Hematopoietic multipotent progenitor cell treated with erythropoietin and hydrocortisone succinate and interleukin-3 and kit ligand, for 15 days (in vitro differentiated cells): ENCODE measurements at regions not wholly inside any gene's neighbourhood (a gene's known extent, or its start where the extent isn't known, plus 50 kb on each side); places are given as distances from the start of the nearest gene placed in this dataset.

Experiments
- DNase-seq: peaks from one replicate; pipeline ENCODE4 v3.0.0-alpha.2; 2015; ENCODE audit warnings: low spot score

DNA sequence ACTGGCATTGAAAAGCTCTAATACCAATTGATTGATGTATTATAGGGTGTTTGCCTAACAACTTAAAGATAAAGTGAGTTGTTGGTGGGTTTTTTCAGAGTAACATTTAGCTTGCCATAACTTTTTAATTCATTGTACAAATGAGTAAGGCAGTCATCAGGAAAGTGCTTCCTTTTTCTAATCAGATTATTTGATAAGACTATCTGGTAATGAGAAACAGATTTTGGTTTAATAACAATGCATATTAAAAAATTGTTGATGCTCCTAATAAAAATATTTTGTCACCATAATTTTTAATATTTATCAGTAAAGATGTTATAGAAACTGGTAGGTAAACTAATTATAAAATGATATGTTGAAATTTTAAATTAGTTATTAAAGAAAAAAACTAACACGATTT is 51.3 kb downstream of the BLTP1 start:
- no peak for DNase-seq

DNA sequence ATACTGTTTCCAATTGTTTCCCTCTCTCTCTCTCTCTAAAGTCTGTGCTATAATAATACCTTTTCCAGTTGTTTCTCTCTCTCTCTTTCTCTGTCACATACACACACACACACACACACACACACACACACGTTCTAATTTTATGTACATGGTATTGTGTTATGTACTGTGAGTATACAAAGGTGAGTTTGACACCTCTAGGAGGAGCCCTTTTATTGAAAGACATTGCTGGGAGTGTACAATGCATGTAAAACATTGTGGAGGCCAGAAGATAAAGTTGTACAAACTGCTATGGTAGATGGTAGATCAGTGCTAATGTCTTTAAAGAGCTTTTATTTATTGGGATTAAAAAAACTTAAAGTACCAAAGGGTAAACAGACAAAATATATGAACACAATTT is 53.6 kb downstream of the BLTP1 start:
- DNase-seq: no peak

DNA sequence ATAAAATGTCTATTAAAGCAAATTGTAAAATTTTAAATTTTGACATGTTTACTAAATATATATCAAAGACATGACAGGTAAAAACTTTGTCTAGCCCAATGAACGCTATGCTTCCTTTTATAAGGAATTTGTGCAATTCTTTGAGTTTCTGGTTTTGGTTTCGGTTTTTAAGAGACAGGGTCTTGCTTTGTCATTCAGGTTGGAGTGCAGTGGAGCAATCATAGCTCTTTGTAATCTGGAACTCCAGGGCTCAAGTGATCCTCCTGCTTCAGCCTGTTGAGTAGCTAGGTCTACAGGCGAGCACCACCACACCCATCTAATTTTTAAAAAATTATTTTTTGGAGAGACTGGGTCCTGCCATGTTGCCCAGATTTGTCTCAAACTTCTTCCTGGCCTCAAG is 60.7 kb downstream of the BLTP1 start:
- no peak for DNase-seq

DNA sequence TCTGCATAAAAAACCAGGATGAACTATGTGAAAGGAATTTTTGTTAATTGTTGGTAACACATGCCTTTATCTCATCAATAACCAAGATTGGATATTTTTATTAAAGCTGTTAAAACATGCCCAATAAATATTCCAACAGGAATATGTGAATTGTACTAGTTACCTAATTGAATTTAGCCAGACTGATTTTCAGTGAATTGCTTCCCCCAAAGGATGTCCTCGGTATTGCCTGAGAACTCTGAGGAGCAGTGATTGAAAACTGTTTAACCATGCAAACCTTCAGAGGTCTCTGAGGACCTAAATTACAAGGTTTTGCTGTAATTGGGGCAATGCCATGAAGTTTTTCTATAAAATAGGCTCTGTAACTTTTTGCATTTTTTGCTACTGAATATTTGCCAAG is 66.6 kb downstream of the BLTP1 start:
- no peak for DNase-seq

DNA sequence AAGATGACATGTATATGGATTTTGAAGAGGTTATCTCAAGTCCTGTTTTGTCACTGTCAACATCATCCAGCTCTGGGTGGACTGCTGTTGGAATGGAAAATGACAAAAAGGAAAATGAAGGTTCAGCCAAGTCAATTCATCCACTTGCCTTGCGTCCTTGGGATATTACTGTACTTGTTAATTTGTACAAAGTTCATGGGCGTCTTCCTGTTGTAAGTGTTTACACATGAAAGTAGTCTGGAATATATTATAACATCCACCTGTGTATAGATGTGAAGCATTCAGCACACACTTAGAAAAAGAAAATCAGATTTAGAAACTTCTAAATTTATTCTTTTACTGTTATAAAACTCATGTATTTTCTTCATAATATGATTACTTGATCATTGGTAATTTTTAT is 67.2 kb downstream of the BLTP1 start:
- DNase-seq: no peak

DNA sequence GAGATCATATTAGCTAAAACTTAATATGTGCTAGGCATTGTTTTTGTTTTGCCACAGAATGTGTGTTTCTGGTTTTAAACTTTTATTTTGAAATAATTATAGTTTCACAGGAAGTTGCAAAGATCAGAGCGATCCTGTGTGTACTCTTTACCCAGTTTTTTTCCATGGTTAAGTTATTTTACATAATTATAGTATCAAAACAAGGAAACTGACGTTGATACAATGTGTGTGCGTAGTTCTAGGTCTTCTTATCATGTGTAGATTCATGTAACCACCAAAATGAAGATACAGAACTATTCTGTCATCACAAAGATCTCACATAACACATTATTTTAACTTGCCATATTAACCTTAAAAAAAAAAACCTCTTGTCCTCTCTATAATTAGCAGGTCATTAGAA is 69.2 kb downstream of the BLTP1 start:
- no peak for DNase-seq

DNA sequence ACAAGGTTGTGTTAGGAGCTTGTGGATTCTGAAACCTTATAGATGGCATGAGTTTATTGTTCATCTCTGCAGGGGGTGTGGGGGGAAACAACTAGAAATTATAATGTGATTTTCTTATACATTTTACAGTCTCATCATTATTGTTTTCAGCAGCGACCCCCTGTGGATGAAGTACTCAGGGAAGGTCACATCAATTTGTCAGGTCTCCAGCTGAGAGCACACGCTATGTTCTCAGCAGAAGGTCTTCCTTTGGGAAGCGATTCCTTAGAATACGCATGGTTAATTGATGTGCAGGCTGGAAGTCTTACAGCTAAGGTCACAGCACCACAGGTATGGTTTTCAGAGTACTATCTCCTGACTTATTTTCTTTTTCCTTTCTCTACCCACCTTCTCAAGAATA is 72.2 kb downstream of the BLTP1 start:
- DNase-seq: no peak

DNA sequence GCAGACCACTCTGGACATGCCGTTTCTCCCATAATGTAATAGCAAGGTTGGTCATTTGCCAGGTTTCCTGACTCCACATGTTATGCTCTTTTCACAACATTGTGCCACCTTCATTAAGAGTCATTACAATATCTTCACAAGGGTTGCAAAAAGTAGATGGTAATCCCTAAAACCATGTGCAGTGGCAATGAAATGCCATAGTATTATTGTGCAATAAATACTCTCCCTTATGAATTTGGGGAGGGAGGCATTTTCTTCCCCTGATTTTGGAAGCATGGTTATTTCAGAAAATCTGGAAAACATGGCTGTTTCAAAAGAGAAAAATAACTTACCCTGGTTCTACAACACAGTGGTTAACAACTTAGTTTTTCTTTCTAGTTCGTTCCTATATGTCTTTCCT is 75.1 kb downstream of the BLTP1 start:
- DNase-seq: no peak

DNA sequence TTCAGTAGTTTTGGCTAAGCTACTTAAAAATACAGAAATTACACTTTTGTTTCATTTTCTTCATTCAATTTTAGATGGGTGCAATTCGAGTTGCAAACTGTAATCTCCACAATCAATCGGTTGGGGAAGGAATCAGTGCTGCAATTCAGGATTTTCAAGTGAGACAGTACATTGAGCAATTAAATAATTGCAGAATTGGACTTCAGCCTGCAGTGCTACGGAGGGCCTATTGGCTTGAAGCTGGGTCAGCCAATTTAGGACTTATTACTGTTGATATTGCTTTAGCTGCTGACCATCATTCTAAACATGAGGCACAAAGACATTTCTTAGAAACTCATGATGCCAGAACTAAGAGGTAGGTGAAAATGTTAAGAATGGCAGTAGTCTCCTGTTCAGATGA is 77.7 kb downstream of the BLTP1 start:
- DNase-seq: no peak

DNA sequence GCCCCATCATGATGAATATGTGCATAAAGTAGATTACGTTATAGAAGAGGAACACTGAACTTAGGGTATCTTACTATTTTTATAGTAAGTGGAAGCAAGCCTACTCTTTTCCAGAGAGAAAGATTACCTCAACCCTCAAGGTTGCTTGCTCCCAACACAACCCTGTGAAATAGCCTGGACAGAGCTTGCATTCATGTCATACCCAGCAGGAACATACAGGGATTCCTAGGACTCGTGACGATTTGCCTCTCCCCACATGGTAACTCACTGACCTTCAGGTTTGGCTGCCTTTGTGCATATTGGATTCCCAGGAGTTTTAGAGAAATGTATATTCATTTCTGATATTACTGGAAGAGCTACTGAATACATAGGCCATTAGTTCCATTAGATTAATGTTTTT is 80.5 kb downstream of the BLTP1 start:
- DNase-seq: no peak

DNA sequence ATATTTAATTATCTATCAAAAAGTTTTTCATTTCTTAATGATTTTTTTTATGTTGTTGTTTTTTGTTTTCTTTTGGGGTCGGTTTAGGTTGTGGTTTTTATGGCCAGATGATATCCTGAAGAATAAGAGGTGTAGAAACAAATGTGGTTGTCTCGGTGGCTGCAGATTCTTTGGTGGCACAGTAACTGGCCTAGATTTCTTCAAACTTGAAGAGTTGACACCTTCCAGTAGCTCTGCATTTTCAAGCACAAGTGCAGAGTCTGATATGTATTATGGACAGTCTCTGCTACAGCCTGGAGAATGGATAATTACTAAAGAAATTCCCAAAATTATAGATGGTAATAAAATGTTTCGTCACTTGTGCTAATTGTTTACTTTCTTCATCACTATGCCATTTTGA is 82.6 kb downstream of the BLTP1 start:
- no peak for DNase-seq

DNA sequence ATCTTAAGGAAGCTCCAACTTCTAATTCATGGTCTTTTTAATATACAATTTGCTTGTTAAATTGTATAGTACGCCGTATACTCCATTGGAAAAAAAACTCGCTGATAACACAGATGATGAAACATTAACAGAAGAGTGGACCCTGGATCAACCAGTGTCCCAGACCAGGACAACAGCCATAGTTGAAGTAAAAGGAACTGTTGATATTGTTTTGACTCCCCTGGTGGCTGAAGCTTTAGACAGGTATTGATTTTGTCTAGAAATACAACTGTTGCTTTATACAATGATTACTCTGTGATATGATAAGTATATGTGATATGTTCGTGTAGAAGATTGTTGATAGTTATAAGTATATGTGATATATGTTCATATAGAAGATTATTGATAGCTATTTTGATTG is 91.7 kb downstream of the BLTP1 start:
- no peak for DNase-seq

DNA sequence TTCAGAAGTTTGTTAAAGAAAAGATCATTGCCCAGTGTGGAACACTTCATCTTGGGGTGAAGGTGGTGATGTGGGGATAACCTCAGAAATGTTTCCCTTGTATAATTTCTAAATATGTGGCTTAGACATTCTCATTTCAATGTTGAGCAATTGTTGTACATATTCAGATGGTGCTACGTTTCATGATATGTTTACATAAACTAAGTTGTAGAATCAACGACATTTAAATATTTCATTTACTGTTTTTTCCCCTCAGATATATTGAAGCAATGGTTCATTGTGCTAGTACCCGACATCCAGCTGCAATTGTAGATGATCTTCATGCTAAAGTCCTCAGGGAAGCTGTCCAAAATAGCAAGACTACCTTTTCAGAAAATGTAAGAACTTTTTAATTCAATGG is 92.6 kb downstream of the BLTP1 start:
- DNase-seq: no peak

DNA sequence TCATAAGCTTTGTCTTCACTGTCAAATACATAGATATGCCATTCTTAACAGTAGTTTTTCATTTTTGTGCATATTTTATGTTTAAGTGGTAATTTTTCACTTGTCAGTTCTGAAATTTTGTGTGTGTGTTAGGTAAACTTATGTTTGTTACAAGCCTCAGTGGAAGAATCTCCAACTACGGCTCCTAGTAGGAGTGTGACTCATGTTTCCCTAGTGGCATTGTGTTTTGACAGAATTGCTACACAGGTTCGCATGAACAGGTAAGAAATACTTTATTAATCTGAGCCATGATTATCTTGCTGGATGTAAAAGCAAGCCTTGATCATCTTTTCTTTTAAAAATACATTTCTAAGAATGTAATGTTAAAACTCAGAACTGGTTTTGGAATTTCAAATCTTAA is 94.4 kb downstream of the BLTP1 start:
- no peak for DNase-seq

DNA sequence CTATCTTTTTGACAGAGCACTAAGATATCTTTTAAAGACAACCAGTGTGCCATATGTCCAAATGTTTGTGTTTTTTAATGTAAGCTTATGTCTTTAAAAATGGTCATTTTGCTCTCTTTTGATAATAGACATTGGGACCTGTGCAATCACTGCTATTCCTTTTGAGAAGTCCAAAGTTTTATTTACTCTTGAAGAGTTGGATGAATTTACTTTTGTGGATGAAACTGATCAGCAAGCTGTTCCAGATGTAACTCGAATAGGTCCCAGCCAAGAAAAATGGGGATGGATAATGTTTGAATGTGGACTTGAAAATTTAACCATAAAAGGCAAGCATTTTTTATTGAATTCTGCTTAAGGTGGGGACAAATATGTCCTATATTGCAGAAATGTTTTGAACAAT is 97.2 kb downstream of the BLTP1 start:
- DNase-seq: no peak

DNA sequence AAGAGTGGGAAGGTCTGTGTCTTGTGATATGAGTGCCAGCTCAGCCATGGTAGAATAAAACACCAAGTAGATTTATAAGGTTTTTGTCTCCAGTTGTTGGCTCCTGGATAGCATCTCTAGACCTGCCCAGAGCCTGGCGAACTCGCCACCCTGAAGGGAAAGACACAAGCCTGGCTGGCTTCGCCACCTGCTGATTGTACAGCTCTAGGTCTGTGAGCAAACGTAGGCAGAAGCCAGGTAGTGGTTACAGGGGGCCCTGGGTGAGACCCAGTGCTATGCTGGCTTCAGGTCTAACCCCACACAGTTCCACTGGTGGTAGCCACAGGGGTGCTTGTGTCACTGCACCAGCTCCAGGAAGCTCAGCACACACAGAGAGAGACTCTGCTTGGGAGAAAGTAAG is 100.5 kb downstream of the BLTP1 start:
- DNase-seq: no peak

DNA sequence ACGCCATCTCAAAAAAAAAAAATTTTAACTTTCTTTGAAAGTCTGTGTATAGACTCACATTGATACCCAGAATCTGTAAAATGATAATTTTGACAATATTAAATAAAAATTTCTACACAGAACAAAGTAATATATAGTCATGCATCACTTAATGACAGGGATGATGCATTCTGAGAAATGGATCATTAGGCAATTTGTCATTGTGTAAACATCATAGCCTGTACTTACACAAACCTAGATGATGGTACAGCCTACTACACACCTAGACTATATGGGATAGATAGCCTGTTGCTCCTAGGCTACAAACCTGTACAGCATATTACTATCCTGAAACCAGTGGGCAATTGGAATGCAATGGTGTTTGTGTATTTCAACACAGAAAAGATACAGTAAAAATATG is 107.7 kb downstream of the BLTP1 start:
- no peak for DNase-seq

DNA sequence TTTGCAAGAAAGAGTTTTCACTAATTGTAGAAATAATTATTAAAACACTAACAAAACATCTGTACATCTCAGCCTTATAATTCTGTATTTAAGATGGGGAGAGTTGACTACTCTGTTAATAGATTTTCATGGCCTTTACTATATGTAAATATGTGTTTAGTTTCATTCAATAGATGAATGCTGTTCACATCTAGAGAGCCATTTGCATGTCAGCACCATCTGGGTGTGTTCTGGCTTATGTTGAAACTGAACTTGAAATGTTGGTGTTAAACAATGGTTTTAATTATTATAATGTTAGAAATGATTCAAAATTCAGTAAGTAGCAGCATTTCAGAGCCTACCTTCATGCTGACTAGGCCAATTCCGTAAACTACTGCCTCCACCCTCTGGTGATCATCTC is 102.5 kb upstream of the ADAD1 start:
- DNase-seq: no peak

DNA sequence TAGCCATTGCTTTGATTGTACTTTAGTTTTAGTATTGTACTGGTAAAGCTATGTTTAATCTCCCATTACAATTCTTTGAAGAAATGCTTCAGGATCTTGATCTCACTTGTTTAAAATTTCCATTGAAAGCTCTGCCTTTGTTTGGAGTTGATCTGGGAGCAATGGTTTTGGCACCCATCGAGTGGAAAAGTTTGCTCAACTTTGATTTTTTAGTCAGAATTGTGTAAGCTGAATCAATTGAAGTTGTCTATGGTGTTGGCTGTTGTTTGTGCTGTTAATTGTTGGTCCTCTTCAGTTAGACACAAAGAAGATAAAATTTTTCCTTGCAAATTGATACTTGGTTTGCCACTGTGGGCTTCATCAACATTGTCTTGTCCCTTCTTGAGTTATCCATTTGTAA is 99.8 kb upstream of the ADAD1 start:
- no peak for DNase-seq

DNA sequence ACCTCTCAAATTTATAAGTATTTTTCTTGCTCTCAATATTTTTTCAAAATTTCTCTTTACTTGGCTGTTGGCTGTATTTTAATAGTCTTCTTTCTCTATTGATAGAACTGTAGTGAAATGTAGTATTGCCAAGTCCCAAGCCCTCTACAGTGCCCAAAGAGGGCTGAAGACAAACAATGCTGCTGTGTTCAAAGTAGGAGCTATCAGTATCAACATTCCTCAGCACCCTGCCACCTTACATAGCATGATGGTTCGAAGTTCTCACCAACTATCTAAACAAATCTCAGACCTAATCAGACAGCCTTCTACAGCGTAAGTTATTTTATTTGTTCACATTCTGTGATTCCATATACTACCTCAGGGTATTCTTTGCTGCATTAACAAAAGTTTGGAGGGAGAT is 99.1 kb upstream of the ADAD1 start:
- no peak for DNase-seq

DNA sequence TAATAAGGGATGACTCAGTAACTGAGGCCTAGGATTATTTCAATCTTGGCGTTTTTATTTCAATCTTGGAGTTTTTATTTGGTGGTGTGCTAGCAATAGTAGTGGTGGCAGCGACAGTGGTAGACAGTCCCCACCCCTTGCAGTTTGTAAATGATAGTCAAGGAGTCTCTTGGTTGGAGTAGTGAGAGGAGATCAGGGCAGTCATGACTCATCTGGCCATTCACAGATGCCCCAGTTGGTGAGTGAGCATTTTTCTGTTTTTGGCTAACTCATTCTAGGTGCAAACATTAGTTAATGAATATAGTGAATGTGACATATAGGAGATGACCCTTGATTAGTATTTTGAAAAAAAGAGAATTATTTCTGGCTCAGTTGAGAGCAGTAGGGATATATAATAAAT is 93.5 kb upstream of the ADAD1 start:
- peak; percentile 73 for DNase-seq

DNA sequence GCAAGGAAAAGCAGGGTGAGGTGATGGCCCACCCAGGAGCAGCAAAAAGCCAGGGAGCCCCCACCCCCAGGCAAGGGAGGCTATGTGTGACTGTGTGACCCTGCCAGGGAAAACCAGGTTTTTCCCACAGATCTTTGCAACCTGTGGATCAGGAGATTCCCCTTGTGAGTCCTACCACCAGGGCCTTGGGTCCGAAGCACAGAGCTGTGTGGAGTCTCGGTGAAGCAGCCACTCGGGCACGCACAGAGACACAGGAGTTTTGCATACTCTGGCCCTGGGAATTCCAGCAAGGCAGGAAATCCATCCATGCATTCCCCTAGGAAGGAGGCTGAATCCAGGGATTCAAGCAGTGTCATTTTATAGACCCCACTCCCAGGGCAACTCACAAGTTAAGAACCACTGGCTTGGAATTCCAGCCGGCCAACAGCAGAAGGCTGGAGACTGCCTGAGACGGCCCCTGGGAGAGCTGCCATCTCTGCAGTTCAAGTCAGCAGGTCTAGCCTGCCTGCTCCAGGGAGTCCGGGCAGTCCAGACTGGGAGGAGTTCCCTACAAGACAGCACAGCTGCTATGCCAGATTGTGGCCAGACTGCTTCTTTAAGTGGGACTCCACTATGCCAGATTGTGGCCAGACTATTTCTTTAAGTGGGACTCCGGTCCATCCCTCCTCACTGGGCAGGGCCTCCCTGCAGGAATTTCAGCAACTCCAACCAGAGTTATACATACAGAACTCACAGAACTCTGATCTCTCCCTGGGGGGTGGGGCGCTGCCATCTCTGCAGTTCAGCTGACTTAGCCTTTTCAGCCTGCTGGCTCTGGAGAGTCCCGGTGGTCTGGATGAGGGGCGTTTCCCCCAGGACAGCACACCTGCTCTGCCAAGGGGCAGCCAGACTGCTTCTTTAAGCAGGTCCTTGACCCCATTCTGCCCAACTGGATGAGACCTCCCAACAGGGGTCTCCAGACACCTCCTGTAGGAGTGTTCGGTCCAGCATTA is 85.1 kb upstream of the ADAD1 start:
- no peak for DNase-seq

DNA sequence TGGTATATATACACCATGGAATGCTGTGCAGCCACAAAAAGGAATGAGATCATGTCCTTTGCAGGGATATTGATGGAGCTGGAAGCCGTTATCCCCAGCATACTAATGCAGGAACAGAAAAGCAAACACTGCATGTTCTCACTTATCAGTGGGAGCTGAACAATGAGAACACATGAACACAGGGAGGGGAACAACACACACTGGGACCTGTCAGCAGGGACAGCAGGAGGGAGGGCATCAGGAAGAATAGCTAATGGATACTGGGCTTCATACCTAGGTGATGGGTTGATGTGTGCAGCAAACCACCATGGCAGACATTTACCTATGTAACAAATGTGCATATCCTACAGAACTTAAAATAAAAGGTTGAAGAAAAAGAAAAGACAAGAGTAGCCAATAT is 81.1 kb upstream of the ADAD1 start:
- DNase-seq: no peak

DNA sequence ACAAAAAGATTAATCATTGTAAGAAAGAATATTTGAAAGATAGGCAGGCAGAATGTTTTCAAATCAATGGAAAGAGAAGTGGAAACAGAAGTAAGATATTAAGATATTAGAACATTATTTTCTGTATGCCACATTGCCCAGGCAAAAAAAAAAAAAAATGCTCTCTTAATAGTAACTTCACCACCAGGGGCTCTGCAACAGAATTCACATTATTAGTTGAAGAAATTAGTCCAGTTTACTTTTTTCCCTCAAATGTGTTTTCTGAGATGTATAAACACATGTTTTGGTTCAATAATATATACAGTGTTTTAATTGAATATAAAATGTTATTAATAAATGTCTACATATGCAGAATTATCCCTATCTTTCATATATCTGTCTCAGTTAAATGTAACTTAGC is 78.0 kb upstream of the ADAD1 start:
- DNase-seq: no peak
